Stimulated activated CD8-positive, alpha-beta memory T cell treated with anti-CD3 and anti-CD28 coated beads, Interleukin-15, amount 100 ng/mL, for 48 hours (primary cell): ENCODE measurements at regions not wholly inside any gene's neighbourhood (a gene's known extent, or its start where the extent isn't known, plus 50 kb on each side); places are given as distances from the start of the nearest gene placed in this dataset.
"Not testable (repeated sequence)": the region's sequence is repeated elsewhere in the genome, so short reads cannot be mapped to it uniquely, and the experiment has no call there.

Experiments
- DNase-seq, 2 donors: peaks; one replicate each; pipeline ENCODE4 v3.0.0-alpha.2; 2020; ENCODE audit warnings: low read depth in 2 of 2

DNA sequence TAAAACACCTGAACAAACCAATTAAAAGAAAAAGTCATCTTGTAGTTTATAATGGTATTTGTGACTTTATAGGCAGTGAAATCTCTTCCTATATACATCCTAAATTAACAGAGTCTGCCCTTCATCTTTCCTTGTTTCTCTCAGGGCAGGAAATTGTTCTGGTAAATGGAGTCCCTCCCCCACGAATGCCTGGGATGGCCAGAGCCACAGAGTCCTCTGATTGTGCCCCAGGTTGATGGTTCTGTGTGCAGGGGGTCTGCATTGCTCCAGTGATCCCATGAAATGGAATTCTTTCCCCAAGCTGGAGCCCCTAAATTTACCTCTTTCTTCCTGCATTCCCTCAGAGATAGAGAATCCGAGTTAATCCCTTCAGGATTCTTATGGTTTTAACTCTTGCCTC is 155.5 kb downstream of the MTX2 start:
- no peak for DNase-seq

DNA sequence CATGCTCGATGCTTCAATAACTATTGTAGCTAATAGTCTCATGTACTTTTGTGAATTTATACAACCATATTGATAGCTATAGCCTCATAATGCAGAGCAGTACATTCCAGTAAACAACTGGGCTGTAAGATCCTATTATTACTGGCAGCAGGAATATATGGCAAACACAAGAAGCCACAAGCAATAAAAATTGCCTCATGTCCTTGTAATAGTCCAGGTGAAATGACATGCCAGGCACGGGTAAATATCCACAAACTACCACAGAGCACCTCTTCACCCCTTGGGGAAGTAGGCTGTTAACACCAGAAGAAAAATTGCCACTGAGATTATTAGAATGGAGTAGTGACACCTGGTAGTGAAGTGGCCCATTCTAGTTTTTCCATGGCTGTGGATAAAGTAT is 158.3 kb downstream of the MTX2 start:
- DNase-seq: no peak

DNA sequence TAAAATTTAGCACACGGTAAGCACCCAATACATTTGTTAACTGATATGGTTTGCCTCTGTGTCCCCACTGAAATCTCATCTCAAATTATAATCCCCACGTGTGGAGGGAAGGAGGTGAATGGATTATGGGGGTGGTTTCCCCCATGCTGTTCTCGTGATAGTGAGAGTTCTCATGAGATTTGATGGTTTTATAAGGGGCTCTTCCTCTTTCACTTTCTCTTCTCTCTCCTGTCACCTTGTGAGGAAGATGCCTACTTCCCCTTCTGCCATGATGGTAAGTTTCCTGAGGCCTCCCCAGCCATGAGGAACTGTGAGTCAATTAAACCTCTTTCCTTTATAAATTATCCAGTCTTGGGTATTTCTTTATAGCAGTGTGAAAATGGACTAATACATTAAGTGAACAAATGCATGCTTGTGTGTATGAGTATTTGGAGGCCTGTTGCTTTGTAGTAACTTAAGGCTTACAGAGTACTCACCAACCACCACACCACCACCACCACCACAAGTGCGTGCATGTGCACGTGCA is 159.8 kb downstream of the MTX2 start:
- not testable (repeated sequence) for DNase-seq

DNA sequence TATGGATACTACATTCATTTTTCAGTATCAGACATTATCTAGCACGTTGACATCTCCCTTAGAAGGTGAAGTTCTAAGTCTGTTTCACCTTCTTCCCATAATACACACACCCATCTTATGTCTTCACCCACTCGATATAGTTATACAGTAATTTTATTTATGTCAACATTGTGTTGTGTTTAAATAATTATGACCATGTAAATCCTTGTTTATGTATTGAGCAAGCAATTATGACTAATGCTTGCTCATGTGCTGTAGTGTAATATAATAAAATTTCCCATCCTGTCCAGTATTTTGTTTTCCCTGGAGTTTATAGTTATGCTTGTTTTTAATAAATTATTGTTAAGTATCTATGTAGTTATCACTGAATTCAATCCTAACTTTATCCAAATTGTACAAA is 163.2 kb downstream of the MTX2 start:
- no peak for DNase-seq

DNA sequence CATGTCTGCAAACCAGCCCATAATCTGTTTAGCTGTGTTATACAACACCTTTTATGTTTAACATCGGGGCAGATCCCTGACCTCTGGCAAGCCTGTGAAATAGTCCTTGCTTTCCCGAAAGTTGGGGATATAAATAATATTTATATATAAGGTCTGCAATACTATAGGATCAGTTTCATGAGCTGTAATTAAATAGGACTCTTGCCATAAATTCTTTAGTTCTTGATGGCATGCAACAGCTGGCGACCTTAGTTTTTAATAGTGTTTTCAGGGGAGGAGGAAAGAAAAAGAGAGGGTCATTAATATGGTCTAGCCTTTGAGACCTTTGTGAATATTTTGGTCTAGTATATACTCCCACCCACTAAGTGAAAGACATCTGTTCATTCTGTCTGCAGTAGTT is 166.5 kb downstream of the MTX2 start:
- DNase-seq: no peak

DNA sequence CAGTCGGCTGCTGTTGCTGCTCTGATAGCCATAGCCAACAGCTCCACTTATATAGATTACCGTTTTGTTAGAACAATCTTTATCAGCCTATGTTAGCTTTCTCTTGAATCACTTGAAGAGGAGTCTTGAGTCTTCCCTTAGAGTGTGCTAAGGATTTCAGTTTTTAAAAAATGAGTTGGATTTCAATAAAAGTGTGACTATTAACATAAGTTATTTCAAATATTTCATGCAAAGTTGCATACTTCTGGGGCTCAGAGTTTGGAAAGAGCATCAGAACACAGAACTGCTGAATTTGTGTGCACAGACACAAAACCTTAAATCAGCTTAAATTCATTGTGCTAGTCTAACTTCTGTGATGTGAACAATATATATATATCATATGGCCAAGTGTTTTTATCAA is 174.7 kb downstream of the MTX2 start:
- no peak for DNase-seq

DNA sequence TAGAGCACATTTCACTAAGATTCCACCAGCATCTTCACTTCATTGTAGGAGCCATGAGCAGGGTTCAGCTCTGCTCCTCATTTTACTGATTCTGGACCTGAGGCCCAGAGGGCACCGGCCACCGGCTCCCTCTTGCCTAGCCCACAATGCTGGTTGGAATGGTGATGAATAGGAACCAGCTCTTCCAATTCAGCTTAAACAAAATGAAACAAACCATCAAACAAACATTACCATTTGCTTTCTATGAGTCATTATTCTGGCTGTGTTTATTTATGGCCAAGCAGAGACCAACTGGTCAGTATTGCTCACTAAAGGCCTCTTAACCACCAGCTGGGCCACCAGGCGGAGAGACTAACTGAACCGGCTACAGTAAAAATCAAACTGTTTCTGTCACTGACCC is 176.7 kb downstream of the MTX2 start:
- no peak for DNase-seq

DNA sequence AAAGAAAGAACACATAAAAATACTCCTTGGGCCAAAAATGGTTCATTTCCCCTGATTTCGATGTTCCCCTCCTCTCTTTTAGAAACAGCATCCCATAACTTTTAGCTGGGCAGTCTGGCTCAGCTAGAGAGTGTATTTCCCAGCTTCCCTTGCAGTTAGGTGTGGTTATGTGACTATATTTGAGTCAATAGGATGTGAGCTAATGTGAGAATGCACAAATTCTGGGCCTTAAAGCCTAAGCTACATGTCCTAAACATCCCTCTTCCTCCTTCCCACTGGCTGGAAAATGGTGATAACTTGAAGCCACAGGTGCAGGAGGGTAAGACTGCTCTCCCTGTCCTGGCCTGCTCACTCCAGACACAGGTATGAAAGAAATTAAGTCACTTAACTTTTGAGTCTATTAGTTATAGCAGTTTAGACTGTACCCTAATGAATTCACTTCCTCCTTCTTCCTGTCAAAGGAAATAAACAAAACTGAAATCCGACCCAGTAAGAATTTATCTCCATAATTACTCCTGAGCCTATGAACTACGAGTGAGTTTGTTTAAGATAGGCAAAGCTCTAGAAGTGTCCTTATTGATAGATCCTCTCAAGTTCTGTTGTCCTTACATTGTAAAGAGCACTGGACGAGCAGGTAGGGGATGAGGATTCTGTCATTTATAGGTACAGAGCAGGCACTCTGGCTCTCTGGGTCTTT is 177.6 kb downstream of the MTX2 start:
- no peak for DNase-seq

DNA sequence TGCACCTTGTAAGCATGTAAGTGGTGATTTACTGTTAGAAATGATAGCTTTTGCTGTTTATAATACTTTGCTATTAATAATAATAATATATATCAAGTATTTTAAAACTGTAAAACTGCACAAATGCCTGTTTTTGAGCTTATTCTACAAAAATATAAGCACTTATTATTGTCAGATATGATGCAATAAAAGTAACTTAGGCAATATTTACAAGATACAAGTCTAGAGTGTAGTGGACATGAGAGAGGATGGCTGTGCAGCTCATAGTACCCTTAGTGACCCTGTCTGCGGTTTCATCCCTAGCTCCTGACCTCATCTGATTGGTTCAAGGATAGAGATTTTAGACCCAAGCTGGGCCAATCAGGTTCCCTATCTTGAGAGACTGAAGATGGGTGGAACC is 178.4 kb downstream of the MTX2 start:
- DNase-seq: no peak

DNA sequence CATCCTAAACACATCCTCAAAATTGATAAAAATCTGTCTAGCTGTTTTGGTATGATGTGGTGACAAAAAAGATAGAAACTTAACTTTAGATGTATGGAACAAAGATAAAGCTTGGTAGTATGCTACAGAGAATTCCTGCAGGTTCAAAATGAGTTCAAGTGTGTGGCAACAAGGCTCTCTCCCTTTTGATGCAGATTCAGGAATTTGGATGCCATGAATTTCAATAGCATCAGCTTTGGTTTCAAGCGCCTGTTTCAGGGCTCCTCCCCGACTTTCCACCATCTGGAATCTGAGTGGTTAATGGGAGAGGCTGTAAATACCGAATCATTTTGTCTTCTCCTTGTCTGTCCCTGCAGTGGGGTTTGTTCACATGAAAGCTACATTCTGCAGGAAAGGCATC is 180.6 kb downstream of the MTX2 start:
- no peak for DNase-seq

DNA sequence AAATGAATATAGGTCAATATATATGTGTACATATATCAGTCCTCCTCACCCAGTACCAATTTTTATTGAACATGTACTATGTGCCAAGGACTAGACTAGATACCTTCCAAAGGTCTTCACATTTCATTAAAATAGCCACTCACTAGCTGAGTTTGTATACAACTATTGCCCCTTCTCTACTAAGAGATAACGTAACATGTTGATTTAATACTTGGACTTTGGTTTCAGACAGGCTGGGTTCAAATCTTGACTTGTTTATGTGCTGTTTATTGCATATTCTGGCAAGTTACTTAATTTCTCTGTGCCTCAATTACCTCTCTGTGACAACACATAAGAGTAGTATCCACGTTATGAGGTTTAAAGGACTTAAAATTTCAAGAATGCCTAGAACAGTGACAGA is 184.5 kb downstream of the MTX2 start:
- no peak for DNase-seq

DNA sequence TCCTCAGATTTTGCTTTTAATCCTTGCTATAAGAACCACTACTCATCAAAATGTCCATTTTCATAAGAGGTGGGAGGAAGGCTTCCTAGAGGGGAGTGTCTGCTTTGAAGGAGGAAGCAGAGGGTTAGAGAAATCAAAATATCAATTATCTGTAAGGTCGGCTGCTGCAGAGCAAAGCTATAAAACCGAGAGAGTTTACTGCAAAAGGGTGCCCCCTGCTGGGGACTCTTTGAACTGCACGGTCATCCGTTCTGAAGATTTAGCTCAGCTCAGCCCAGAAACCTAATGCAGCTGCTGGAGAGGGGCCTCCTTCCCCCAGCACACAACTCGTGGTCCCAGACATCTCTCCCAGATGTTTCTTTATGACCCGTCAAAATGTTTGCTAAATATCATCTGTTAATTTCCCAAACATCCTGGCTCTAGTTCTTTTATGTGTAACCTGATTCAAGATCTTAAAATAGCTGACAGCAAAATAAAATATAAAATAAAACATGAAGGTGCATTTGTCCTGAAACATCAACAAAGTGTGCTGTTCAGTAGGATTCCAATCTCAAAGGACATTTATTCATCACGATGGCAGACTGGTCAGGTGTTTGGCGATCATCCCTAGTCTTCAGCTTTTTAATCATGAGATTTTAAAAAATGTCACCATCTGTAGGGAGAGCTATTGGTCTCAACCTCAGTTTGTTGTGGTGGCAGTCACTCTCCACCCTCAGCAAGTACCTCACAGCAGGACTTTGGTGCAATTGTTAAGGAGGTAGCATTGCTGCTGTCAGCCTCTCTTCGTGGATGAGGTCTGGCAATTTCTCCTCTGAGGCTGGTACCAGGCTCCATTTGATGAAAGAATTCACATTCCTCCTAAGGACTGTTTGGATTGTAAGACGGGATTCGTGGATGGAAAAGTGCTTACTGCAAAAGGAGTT is 185.9 kb downstream of the MTX2 start:
- DNase-seq: peak; percentile 52 to 57

DNA sequence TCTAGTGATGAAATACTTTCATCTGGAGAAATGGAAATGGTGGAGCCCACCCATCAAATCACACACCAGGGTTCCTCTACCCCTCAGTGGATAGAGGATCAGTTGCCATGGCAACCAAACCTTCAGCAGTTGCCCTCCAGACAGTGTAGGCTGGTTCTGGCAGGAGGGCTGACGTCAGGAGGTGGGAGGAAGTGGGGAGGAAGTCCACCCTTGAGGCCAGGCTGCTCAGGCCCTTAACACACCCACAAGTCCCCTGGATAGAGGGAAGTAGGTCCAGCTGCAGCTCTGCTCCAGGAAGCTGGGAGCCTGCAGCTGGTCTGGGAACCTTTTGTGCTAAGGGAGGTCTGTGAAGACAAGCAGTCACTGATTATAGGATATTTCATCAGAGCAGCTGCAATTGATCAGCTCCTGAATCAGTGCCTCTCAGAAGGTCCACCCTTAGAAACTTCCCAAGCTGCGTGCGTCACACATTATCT is 186.6 kb downstream of the MTX2 start:
- DNase-seq: no peak

DNA sequence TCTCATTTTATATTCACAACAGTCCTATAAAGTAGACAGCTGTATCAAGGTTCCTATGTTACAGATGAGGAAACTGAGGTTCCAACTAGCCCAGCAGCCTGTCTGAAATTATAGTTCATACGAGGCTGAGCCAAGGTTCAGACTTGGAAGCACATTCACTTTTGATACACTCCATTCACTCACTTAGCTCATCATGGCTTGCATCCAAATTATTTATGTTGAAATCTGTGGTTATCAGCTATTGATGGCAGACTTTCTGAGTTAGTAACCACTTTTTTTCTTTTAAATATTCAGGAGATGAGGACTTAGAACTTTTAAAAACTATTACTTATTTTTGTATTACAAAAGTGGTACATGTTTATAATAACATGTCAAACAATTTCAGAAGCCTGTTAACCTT is 188.2 kb downstream of the MTX2 start:
- no peak for DNase-seq

DNA sequence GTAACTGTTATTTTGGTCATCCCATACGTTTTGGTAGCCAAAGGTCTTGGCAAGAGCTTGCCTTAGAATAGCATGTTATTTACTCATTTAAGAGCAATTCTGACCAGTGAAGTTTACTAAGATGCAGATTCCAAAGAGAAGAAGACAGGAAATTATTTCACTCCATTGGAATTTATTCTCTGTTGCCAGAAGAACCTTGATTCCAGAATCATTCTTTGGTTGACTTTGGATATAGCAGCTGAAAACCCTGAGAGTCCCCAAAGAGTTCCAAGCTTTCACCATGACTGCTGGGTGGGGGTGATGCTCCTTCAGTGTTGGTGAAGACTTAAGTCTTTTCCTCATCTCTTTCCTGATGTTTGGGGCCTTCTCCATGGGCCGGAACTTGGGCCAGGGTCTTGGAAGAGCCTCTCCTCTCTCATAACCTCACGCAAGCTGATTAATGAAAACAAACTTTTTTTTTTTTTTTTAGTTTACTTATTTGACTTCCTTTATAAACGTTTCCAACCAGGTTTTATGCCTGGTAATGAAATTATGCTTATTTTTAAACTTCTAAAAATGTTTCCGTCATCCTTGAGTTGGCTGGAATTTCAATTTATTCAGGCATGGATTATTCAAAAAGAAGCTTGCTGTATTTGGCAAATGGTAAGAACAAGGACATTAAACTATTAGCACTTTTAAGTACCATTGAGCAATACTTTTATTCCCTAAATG is 192.0 kb downstream of the MTX2 start:
- no peak for DNase-seq

DNA sequence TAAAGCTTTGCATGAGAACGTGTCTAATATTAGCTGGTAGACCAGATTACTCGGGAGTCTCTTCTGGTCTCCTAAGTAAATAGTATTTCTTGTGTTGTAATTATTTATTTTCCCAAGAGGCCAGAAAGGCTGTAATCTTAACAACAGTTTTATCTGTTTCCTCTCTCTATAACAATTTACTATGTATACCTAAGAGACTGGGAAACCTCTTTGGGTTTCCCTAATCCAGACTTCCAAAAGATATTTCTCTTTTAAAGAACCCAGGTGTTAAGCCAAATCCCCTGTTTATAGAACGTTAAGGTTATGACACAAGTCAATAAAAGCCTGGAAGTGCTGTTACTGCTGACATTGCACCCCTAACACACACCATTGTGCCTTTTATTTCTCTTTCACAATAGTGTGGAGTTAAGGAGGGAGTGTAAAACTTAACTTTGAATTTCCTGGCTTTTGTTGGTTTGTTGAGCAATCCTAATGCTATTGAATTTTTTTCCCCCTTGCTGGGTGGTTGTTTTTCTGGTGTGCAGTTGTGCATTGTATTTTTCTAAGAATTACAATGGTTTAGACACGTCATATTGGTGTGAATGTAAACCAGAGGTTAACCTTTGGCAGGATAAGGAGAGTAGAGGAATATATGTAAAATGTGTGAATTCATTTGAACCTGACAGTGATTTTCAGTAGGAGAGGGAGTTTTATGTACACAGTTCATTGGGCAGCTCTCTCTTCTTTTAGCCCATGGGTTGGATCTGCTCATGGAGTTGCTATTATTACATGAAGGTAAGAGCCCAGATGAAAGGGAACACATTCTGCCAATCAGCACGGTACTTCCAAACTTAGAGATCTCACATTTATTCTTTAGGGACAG is 192.8 kb downstream of the MTX2 start:
- DNase-seq: no peak

DNA sequence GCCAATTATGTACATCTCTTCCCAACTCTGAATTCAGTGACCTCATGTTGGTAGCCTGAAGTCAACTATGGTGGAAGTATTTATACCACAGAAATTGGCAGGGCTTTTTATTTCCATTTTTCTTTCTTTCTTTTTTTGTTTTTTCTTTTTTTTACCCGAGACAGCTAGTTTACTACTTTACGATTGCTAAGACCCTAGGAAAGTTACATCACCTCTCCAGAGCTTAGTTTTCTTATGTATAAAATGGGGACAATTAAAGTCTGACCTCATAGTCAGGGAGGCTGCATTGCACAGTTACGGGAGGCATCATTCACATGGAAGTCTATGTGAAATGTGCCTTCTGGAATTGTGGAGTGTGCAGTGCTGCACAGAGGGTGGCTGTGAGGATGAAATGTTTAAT is 194.3 kb downstream of the MTX2 start:
- DNase-seq: no peak

DNA sequence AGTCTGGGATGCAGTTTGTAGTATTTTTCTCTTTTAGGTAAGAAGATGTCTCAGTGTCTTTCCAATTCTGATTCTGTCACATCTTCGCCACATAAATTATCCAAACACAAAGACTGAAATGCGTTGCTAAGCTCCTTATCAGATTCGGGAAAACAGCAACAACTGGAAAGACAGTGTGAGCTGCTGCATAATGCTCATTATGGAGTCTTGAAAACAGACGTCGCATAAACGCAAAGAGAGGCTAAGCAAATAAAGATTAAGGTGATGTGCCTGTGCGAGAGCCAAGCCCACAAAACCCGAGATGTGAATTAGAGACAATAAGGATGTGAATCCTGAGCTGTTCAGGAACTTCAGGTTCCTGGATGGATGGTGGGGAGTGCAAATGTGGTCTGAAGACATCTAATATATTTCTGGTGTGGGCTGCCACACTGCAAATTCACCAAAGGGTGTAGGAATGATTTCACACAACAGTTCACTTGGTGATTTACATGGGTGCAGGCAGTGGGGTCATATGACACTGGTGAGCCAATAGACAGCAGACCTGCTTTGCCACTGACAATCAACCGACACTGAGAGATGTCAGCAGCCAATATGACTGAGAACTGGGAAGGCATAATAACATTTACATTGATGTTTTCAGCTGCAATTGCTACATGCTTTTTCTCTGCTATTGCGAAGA is 195.8 kb downstream of the MTX2 start:
- no peak for DNase-seq

DNA sequence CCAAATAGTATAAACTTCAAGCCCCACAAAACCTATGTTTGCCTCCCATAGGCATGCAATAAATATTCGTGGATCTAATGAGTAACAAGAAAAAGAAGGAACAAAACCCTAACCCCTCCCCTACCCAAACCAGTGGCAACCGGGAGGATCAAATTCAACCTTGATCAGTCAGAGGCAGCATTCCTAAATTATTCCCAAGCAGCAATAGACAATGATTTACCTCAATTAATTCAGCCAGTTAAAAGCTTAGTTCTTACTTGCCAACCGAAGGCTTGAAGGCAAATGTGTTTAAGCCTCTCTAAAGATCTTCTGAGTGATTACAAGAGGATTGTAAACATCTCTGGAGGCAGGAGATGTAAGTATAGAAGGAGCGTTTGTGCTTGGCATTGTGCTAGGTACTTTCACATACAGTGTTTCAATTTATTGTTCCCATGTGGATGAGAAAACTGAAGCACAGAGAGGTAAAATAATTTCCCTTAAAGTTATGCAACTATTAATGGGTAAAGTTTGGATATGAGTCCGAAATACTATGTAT is 197.7 kb downstream of the MTX2 start:
- no peak for DNase-seq

DNA sequence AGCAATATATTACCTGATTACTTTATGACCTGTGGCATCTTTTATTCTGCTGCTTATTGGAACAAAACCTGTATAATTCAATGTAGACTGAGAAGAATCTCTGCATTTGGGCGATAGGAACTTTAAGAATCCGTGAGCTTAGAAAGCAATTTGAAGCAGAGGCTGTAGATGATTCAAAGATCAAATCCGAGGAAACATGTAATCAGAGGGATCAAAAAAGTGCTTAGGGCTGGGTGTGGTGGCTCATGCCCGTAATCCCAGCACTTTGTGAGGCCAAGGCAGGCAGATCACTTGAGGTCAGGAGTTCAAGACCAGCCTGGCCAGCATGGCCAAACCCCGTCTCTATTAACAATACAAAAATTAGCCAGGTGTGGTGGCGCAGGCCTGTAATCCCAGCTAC is 198.4 kb downstream of the MTX2 start:
- no peak for DNase-seq
